ENCODE measurements at regions not wholly inside any gene's neighbourhood (a gene's known extent, or its start where the extent isn't known, plus 50 kb on each side); places are given as distances from the start of the nearest gene placed in this dataset.
A peak's percentile ranks its signal among the peaks of the same experiment; 100 is the strongest.
"Not testable (repeated sequence)": the region's sequence is repeated elsewhere in the genome, so short reads cannot be mapped to it uniquely, and the experiment has no call there.

- DNase-seq (ENCODE audit: low read depth in 3 of 3, low spot score in 1 of 3) = no peak
These were observed 127.8 kb upstream of the CCDC180 start for GRCh38 chr9:97179616-97180015.

- no peak for DNase-seq (ENCODE audit: low read depth in 3 of 3, low spot score in 1 of 3)
These were observed 131.3 kb upstream of the CCDC180 start for GRCh38 chr9:97176206-97176605.

GRCh38 chr9:97168174-97168573 is 129.2 kb upstream of the CTSV start:
- not testable (repeated sequence) for DNase-seq (ENCODE audit: low read depth in 3 of 3, low spot score in 1 of 3)

GRCh38 chr9:97166496-97167138 is 127.7 kb upstream of the CTSV start:
- not testable (repeated sequence) for DNase-seq (ENCODE audit: low read depth in 3 of 3, low spot score in 1 of 3)

- no peak for DNase-seq (ENCODE audit: low read depth in 3 of 3, low spot score in 1 of 3)
These were observed 121.3 kb upstream of the CTSV start for GRCh38 chr9:97160255-97160654.

- not testable (repeated sequence) for DNase-seq (ENCODE audit: low read depth in 3 of 3, low spot score in 1 of 3)
These were observed 119.8 kb upstream of the CTSV start for GRCh38 chr9:97158722-97159121.

- DNase-seq (ENCODE audit: low read depth in 3 of 3, low spot score in 1 of 3) = not testable (repeated sequence)
These were observed 116.5 kb upstream of the CTSV start for GRCh38 chr9:97155441-97155840.

GRCh38 chr9:97153967-97154366 is 115.0 kb upstream of the CTSV start:
- no peak for DNase-seq (ENCODE audit: low read depth in 3 of 3, low spot score in 1 of 3)

GRCh38 chr9:97153160-97153559 is 114.2 kb upstream of the CTSV start:
- DNase-seq (ENCODE audit: low read depth in 3 of 3, low spot score in 1 of 3) = not testable (repeated sequence)

- DNase-seq (ENCODE audit: low read depth in 3 of 3, low spot score in 1 of 3) = not testable (repeated sequence)
These were observed 111.5 kb upstream of the CTSV start for GRCh38 chr9:97150471-97150870.

- not testable (repeated sequence) for DNase-seq (ENCODE audit: low read depth in 3 of 3, low spot score in 1 of 3)
These were observed 109.5 kb upstream of the CTSV start for GRCh38 chr9:97148428-97148827.

- not testable (repeated sequence) for DNase-seq (ENCODE audit: low read depth in 3 of 3, low spot score in 1 of 3)
These were observed 106.7 kb upstream of the CTSV start for GRCh38 chr9:97145680-97146079.

- no peak for DNase-seq (ENCODE audit: low read depth in 3 of 3, low spot score in 1 of 3)
These were observed 101.6 kb upstream of the CTSV start for GRCh38 chr9:97140566-97140965.

- DNase-seq (ENCODE audit: low read depth in 3 of 3, low spot score in 1 of 3) = no peak
These were observed 97.5 kb upstream of the CTSV start for GRCh38 chr9:97136421-97136820.

- DNase-seq (ENCODE audit: low read depth in 3 of 3, low spot score in 1 of 3) = not testable (repeated sequence)
These were observed 95.0 kb upstream of the CTSV start for GRCh38 chr9:97133966-97134365.

GRCh38 chr9:97132865-97133264 is 93.9 kb upstream of the CTSV start:
- DNase-seq (ENCODE audit: low read depth in 3 of 3, low spot score in 1 of 3) = no peak

GRCh38 chr9:97130864-97131263 is 91.9 kb upstream of the CTSV start:
- DNase-seq (ENCODE audit: low read depth in 3 of 3, low spot score in 1 of 3) = not testable (repeated sequence)

GRCh38 chr9:97130387-97130786 is 91.4 kb upstream of the CTSV start:
- DNase-seq (ENCODE audit: low read depth in 3 of 3, low spot score in 1 of 3) = not testable (repeated sequence)

- no peak for DNase-seq (ENCODE audit: low read depth in 3 of 3, low spot score in 1 of 3)
These were observed 90.0 kb upstream of the CTSV start for GRCh38 chr9:97128919-97129318.

GRCh38 chr9:97124256-97124655 is 85.3 kb upstream of the CTSV start:
- no peak for DNase-seq (ENCODE audit: low read depth in 3 of 3, low spot score in 1 of 3)

GRCh38 chr9:97110696-97111095 is 71.8 kb upstream of the CTSV start:
- no peak for DNase-seq (ENCODE audit: low read depth in 3 of 3, low spot score in 1 of 3)

GRCh38 chr9:97109194-97109811 is 70.4 kb upstream of the CTSV start:
- peak in 1 of 3 donors; percentile 14 for DNase-seq (ENCODE audit: low read depth in 3 of 3, low spot score in 1 of 3)

- DNase-seq (ENCODE audit: low read depth in 3 of 3, low spot score in 1 of 3) = not testable (repeated sequence)
These were observed 66.3 kb upstream of the CTSV start for GRCh38 chr9:97105220-97105619.
